Neural cell (in vitro differentiated cells): ENCODE measurements at regions not wholly inside any gene's neighbourhood (a gene's known extent, or its start where the extent isn't known, plus 50 kb on each side); places are given as distances from the start of the nearest gene placed in this dataset.

Source experiments
- H2AFZ ChIP-seq: fragments of 200-600, 300-800 bp; sonication (generic), shearing (Covaris generic); 2 replicates; pipeline ENCODE4 v1.6.0; 2014; ENCODE audit warnings: low read depth, mild to moderate bottlenecking, antibody characterized with exemption, low read length, moderate library complexity
- H3F3A ChIP-seq: fragments of 200-600 bp; shearing (Covaris generic); 2 replicates; pipeline ENCODE4 v1.6.1; 2016; ENCODE audit warnings: mild to moderate bottlenecking, moderate library complexity, mixed read lengths, antibody characterized with exemption, low read length; ENCODE audit not compliant: insufficient read depth, poor library complexity, severe bottlenecking
- H3K27ac ChIP-seq: fragments of 200-600, 300-800 bp; sonication (generic), shearing (Covaris generic); 2 replicates; pipeline ENCODE4 v1.5.1; 2014; ENCODE audit warnings: mild to moderate bottlenecking, low read length, moderate library complexity
- H3K27me3 ChIP-seq: fragments of 300-800, 200-600 bp; sonication (generic), shearing (Covaris generic); 2 replicates; pipeline ENCODE4 v1.6.0; 2014; ENCODE audit warnings: mild to moderate bottlenecking, low read depth, low read length, moderate library complexity; ENCODE audit not compliant: insufficient read depth
- H3K36me3 ChIP-seq: fragments of 300-800, 200-600 bp; sonication (generic), shearing (Covaris generic); 2 replicates; pipeline ENCODE4 v1.5.1; 2014; ENCODE audit warnings: mild to moderate bottlenecking, antibody characterized with exemption, low read length, moderate library complexity; ENCODE audit not compliant: insufficient read depth
- H3K4me2 ChIP-seq: fragments of 300-800, 200-600 bp; sonication (generic), shearing (Covaris generic); 2 replicates; pipeline ENCODE4 v1.6.0; 2014; ENCODE audit warnings: mild to moderate bottlenecking, low read length
- H3K4me3 ChIP-seq: fragments of 300-800, 200-600 bp; sonication (generic), shearing (Covaris generic); 2 replicates; pipeline ENCODE4 v1.5.1; 2014; ENCODE audit warnings: mild to moderate bottlenecking, low read length, moderate library complexity
- H3K79me2 ChIP-seq: fragments of 200-600 bp; shearing (Covaris generic); replicated peaks from 2 replicates; pipeline ENCODE4 v1.6.0; 2014; ENCODE audit warnings: mild to moderate bottlenecking, low read length, moderate library complexity; ENCODE audit not compliant: insufficient read depth
- H3K9ac ChIP-seq: fragments of 300-800, 200-600 bp; sonication (generic), shearing (Covaris generic); 2 replicates; pipeline ENCODE4 v1.6.1; 2016; ENCODE audit warnings: mild to moderate bottlenecking, low read length, mixed read lengths
- H3K9me2 ChIP-seq: fragments of 200-600 bp; shearing (Covaris generic); 2 replicates; pipeline ENCODE4 v1.6.1; 2016; ENCODE audit warnings: mild to moderate bottlenecking, low read length, mixed read lengths; ENCODE audit not compliant: insufficient read depth
- H3K9me3 ChIP-seq: fragments of 200-600, 300-800 bp; sonication (generic), shearing (Covaris generic); 2 replicates; pipeline ENCODE4 v1.6.1; 2016; ENCODE audit warnings: mild to moderate bottlenecking, mixed run types, low read length, moderate library complexity, mixed read lengths
- H4K20me1 ChIP-seq: fragments of 200-600 bp; shearing (Covaris generic); 2 replicates; pipeline ENCODE4 v1.6.1; 2016; ENCODE audit warnings: mild to moderate bottlenecking, mixed run types; ENCODE audit not compliant: insufficient read depth
- CTCF ChIP-seq: fragments of 450-650 bp; IDR thresholded peaks from 2 replicates; pipeline ENCODE4 v1.5.1; 2014; ENCODE audit warnings: antibody characterized with exemption, mild to moderate bottlenecking, moderate library complexity; ENCODE audit not compliant: poor library complexity, severe bottlenecking
- EP300 ChIP-seq: fragments of 450-650 bp; conservative IDR thresholded peaks from 2 replicates; pipeline ENCODE4 v1.6.1; 2014; ENCODE audit warnings: antibody characterized with exemption, mild to moderate bottlenecking, moderate library complexity; ENCODE audit not compliant: poor library complexity, severe bottlenecking
- EZH2 ChIP-seq: fragments of 200-600, 300-800 bp; shearing (Covaris generic), sonication (generic); IDR thresholded peaks from 2 replicates; pipeline ENCODE4 v1.6.1; 2014; ENCODE audit warnings: antibody characterized with exemption, low read length, borderline replicate concordance, mild to moderate bottlenecking; ENCODE audit not compliant: insufficient read depth, poor library complexity, severe bottlenecking
- MXI1 ChIP-seq: fragments of 450-650 bp; conservative IDR thresholded peaks from 2 replicates; pipeline ENCODE4 v1.6.1; 2014; ENCODE audit warnings: antibody characterized with exemption, mild to moderate bottlenecking; ENCODE audit not compliant: poor library complexity, severe bottlenecking
- POLR2AphosphoS5 ChIP-seq: IDR thresholded peaks from 2 replicates; pipeline ENCODE4 v1.6.1; 2012
- RAD21 ChIP-seq: fragments of 450-650 bp; conservative IDR thresholded peaks from 2 replicates; pipeline ENCODE4 v1.6.1; 2014; ENCODE audit warnings: antibody characterized with exemption, mild to moderate bottlenecking, moderate library complexity
- SMC3 ChIP-seq: fragments of 450-650 bp; conservative IDR thresholded peaks from 2 replicates; pipeline ENCODE4 v1.6.1; 2014; ENCODE audit warnings: antibody characterized with exemption, mild to moderate bottlenecking, moderate library complexity; ENCODE audit not compliant: poor library complexity
- TAF1 ChIP-seq: IDR thresholded peaks from 2 replicates; pipeline ENCODE4 v1.6.1; 2012; ENCODE audit warnings: low read depth
- TF ChIP-seq, protein P1 (sequence below): IDR thresholded peaks from 2 replicates; pipeline ENCODE4 v1.6.1; 2012; ENCODE audit warnings: borderline replicate concordance

- Histone ChIP-seq H3F3A (no peaks in the 10 kb centered on the region), H3K9me3 (no peaks in the 10 kb centered on the region), H3K4me3 (no peak overlapping the region), H3K9me2 (no peaks in the 10 kb centered on the region), H2AFZ (no peak overlapping the region), H3K27ac (no peak overlapping the region), H3K9ac (no peak overlapping the region), H3K27me3 (no peaks in the 10 kb centered on the region), H3K36me3 (no peaks in the 10 kb centered on the region), H4K20me1 (no peaks in the 10 kb centered on the region), H3K4me2 (no peak overlapping the region), H3K79me2 (no peaks in the 10 kb centered on the region)
- TF ChIP-seq CTCF: no peak
- no peak for TF ChIP-seq TAF1
- TF ChIP-seq, protein P1, sequence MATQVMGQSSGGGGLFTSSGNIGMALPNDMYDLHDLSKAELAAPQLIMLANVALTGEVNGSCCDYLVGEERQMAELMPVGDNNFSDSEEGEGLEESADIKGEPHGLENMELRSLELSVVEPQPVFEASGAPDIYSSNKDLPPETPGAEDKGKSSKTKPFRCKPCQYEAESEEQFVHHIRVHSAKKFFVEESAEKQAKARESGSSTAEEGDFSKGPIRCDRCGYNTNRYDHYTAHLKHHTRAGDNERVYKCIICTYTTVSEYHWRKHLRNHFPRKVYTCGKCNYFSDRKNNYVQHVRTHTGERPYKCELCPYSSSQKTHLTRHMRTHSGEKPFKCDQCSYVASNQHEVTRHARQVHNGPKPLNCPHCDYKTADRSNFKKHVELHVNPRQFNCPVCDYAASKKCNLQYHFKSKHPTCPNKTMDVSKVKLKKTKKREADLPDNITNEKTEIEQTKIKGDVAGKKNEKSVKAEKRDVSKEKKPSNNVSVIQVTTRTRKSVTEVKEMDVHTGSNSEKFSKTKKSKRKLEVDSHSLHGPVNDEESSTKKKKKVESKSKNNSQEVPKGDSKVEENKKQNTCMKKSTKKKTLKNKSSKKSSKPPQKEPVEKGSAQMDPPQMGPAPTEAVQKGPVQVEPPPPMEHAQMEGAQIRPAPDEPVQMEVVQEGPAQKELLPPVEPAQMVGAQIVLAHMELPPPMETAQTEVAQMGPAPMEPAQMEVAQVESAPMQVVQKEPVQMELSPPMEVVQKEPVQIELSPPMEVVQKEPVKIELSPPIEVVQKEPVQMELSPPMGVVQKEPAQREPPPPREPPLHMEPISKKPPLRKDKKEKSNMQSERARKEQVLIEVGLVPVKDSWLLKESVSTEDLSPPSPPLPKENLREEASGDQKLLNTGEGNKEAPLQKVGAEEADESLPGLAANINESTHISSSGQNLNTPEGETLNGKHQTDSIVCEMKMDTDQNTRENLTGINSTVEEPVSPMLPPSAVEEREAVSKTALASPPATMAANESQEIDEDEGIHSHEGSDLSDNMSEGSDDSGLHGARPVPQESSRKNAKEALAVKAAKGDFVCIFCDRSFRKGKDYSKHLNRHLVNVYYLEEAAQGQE: no peak
- no peak for TF ChIP-seq EP300
- TF ChIP-seq EZH2: no peak
- TF ChIP-seq MXI1: no peak
- no peak for TF ChIP-seq POLR2AphosphoS5
- TF ChIP-seq SMC3: no peak
- no peak for TF ChIP-seq RAD21
Measured at GRCh38 chr1:239566074-239566473, 179.7 kb downstream of the CHRM3 start.

- H2AFZ ChIP-seq: no peak overlapping the region
- H3K27me3 ChIP-seq: no peaks in the 10 kb centered on the region
- H3K4me3 ChIP-seq: no peak overlapping the region
- H4K20me1 ChIP-seq: no peaks in the 10 kb centered on the region
- no peaks in the 10 kb centered on the region for H3K79me2 ChIP-seq
- H3K4me2 ChIP-seq: no peak overlapping the region
- no peak overlapping the region for H3K27ac ChIP-seq
- H3K9me3 ChIP-seq: no peaks in the 10 kb centered on the region
- no peaks in the 10 kb centered on the region for H3F3A ChIP-seq
- no peaks in the 10 kb centered on the region for H3K36me3 ChIP-seq
- H3K9me2 ChIP-seq: no peaks in the 10 kb centered on the region
- no peak overlapping the region for H3K9ac ChIP-seq
- TF ChIP-seq MXI1 (no peak), EZH2 (no peak), CTCF (no peak), RAD21 (no peak), SMC3 (no peak), TAF1 (no peak)
- TF ChIP-seq, protein P1: no peak
Measured at GRCh38 chr1:239570878-239571277, 184.5 kb downstream of the CHRM3 start.
